ENCODE measurements at regions not wholly inside any gene's neighbourhood (a gene's known extent, or its start where the extent isn't known, plus 50 kb on each side); places are given as distances from the start of the nearest gene placed in this dataset.

- TF ChIP-seq GATA3 (IDR thresholded peaks at IDR 0.05; ENCODE audit: low read depth, low read length) (no peak), GATA2 (IDR thresholded peaks at IDR 0.05; ENCODE audit: low read depth, low read length) (no peak)
These were observed 1337.5 kb downstream of the FSTL5 start for GRCh38 chr4:160826339-160826679.
